ENCODE measurements at regions not wholly inside any gene's neighbourhood (a gene's known extent, or its start where the extent isn't known, plus 50 kb on each side); places are given as distances from the start of the nearest gene placed in this dataset.
"Not testable (repeated sequence)": the region's sequence is repeated elsewhere in the genome, so short reads cannot be mapped to it uniquely, and the experiment has no call there.

DNA sequence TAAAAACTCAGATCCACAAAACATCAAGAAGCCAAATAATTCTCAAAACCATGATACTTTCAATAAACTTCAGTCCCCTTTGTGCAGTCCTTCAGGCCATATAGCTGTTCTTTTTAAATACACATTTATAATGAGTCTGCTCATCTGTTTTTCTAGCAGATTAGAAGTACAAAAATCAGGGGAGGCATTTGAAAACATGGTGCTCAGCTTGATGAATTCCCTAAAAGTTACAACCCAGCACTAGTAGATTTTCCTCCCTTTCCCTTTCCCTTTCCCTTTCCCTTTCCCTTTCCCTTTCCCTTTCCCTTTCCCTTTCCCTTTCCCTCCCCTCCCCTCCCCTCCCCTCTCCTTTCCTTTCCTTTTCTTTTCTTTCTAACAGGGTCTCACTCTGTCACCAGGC, 884.6 kb upstream of the AMELY start:
- DNase-seq, result no peak

DNA sequence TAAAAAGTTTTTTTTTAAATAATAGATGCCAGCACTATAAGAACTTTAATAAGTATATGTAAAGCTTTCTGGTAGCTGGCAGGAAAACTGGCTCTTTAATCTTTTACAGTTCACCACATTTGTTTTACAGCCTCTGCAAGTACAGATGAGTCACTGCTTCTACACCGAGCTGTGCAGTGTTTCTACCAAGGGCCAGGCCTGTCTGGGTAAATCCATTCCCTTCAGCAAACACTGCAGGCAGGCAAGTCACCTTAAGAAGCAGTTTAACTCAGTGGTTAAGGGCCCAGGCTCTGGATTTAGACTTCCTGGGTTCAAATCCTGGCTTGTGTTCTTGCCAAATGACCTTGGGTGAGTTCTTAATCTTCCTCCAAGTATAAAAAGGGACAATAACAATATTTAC, 882.9 kb upstream of the AMELY start:
- DNase-seq, result no peak

DNA sequence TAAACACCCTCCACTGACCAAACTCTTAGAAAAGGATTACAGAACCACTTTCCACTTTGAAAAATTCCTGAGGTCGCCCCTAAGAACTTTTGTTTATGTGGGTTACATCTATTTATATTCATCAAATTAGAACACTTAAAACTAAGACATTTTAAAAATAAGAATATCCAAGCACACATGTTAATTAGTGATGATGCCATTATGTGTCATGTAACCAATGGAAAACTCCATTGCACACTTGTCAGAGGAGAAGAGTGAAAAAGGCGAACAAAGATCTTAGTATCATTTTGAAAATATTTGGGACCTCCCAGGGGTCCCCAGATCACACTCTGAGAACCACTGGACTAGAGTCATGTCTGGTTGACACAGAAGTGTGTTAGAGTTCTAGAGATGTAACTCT, 882.4 kb upstream of the AMELY start:
- DNase-seq, result no peak

DNA sequence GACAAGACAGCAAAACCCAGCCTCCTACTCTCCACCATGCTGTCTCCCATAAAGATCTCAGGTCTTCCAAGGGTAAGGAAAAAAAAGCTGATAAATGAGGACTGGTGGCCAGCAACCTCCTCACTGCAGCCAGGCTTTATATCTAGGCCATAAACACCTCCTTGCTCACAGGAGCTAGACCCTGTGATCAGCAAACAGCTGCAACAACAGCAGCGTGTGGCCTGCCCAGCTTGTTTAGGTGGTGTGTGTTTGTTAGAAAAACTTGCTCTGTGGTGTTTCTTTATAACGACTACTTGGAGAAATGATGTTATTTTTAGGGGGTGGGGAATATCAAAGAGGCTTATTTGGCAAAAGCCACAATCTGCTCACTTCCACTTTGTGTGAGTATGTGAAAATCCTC, 880.9 kb upstream of the AMELY start:
- DNase-seq, result no peak

DNA sequence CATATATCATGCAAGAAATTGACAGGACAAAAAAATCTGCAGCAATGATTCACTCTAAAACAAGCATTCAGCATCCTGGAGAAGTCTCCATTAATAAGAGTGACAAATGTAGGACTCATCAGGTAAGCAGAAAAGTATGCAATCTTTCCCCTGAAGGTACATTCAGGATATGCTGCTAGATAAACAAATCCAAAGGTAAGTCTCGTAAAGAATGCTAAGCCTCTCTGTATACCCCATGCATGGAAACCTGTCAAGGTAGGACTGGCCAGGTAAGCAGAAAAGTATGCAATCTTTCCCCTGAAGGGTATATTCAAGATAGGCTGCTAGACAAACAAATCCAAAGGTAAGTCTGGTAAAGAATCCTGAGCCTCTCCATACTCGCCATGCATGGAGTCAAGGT, 869.9 kb upstream of the AMELY start:
- DNase-seq, result no peak

DNA sequence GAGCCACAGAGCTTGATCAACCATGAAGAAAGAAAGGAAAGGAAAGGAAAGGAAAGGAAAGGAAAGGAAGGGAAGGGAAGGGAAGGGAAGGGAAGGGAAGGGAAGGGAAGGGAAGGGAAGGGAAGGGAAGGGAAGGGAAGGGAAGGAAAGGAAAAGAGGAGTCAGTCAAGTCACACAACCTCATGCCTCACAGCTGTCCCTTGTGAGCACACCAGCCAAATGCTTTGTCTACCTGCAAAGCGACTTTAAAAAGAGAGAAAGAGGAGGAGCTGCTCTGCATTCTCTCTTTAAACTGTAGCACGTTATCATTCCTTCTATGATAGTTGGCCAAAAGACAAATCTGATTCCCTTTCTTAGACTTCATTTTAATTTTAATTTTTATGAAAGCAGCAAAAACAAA, 863.9 kb upstream of the AMELY start:
- not testable (repeated sequence) for DNase-seq

DNA sequence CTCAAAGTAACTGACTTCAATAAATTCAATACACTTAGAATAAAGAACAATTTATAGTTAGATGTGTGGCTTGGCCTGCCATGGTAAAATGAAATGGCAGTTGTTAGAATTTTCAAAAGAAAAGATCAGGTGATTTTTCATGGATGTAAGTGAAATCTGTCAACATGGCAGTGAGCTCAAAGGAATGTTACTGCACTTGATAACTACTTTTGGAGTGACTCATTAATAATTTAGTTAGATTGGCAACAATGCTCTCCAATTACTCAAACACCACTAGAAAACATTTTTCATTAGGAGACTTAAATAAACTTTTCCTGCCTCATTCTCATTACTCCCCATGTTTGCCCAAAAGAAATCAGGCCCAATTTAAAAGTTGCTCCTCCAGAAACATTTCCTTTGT, 860.2 kb upstream of the AMELY start:
- no peak for DNase-seq

DNA sequence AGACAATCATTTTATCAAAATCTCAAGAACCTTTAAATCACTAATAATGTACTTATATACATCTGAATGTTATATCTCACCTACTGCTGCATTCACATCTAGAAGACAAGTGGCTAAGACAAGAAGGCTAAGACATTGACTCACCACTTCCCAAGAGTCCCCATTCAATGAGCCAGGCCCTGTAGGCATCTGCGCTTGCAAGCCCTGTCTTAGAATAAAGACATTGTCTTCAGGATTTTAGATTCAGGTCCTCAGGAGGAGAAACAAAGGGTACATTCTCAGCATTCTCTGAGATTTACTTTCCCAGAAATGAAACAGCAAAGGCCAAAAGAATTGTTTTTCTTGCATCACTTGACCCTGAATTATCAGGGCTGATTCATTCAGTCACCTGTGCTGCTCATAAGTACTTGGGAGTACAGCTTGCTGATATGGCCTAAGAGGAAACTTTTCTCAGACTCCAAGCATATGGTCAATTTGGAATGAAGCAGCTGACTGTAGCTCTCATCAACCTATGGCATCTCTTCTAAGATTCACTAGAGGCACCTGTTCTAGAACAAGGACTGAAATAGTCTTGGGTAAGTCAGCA, 858.3 kb upstream of the AMELY start:
- no peak for DNase-seq

DNA sequence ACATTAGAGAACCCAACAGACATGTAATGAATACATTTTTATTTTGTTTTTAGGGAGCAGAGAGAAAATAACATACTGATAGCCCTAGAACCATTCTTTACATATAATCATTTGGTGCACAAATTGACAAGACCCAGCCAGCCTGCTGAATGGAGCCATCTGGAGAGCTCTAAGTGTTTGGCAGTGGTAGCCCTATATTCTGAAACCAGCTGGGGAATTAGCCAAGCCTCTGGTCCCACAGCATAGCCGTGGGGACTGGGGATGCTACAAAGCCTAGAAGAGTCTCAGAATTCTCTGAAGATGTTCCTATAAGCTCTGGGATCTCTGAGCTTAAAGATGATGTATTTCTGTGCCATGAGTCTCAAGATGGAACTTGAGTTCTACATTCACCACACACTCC, 857.3 kb upstream of the AMELY start:
- no peak for DNase-seq

DNA sequence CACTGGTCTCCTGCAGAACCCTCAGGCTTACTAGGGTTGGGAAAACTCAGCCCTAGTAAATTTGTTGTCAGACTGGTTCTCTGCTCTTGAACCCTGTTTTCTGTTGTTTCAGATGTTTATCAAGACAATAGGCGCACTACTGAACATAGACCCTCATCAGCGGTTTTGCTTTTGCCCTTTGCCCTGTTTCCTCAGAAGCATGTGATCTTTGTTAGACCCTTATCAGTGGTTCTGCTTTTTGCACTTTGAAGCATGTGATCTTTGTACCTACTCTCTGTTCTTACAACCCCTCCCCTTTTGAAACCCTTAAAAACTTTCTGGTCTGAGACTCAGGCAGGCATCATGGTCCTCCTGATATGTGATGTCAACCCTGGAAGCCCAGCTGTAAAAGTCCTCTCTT, 842.2 kb upstream of the AMELY start:
- no peak for DNase-seq

DNA sequence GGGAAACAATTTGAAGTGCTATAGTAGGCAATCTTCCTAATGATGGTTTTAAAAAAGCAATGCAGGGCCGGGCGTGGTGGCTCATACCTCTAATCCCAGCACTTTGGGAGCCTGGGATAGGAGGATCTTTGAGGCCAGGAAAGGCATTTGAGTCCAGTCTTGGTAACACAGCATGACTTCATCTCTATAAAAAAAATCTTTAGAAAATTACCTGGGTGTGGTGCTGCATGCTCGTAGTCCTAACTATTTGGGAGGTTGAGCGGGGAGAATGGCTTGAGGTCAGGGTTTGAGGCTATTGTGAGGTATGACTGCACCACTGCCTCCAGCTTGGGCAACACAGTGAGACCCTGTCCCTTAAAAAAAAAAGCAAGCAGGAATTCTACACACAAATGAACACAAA, 835.2 kb upstream of the AMELY start:
- DNase-seq, result no peak

DNA sequence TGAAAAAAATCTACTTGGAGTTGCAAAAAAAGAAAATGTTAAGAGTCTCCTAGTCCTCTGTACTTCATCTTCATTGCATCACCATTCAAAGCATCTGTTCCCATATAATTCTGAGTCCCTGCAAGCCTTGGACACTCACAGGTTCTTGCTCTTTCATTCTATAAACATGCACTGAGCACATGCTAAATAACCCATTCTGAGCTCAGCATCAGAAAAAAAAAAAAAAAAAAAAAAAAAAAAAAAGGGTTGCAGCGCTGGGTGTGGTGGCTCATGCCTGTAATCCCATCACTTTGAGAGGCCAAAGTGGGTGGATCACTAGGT, 834.0 kb upstream of the AMELY start:
- no peak for DNase-seq

DNA sequence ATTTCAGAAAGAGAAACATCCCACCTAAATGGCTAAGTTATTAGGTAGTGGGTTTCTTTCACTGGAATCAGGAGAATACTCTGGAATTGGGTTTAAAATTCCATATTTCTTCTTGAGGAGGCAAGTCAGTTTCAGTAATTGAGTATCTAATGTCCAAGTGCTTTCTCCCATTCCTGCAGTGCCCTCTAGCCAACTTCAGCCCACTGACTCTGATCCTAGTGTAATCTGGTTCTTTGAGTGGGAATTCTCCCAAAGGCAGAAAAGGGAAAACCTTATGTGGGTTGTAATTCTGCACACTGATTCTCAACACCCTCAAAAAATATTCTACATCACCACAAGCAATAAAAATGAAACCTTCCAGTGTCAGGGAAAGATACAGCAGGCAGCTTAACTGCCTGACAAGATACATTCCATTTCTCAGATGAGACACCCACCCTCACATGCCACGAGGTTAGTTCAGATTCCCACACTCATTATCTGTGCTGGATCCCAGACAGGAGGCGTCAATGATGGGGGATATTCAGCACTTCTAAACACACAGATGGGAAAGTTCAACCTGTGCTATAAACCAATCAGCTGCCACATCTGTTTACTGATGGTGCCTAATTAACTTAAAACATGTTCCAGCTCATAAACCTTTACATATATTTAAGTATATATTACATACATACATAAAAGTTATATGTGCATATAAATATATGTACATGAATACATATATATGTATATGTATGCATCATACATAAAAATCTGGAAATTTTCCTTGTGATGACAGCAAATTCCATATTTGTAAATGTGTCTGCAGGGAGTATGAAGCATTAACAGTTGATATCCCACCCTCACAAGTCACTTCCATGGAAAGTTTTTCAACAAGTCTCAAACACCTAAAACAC, 833.4 kb upstream of the AMELY start:
- DNase-seq, result no peak

DNA sequence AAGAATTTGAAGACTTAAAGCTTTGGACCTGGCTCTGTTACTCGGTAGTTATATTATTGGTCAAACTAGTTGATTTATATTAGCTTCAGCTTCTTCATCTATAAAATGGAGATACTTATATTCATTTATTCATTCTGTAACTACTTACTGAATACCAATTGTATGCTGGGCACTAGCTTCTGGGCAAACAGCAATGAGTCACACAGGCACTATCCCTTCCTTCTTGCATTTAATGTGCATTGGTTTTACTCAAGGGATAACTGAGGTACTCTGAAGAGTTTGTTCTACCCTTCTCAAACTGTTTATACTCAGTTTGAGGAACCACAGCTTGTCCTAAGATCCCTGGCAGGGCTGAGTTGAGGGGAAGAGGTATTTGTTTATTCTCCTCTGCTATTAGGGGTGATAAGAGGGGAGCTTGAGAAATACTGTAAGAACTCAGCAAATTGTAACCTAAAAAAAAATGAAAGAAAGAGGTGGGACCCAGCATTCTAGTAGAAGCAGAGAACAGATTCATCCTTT, 825.4 kb upstream of the AMELY start:
- DNase-seq, result no peak

DNA sequence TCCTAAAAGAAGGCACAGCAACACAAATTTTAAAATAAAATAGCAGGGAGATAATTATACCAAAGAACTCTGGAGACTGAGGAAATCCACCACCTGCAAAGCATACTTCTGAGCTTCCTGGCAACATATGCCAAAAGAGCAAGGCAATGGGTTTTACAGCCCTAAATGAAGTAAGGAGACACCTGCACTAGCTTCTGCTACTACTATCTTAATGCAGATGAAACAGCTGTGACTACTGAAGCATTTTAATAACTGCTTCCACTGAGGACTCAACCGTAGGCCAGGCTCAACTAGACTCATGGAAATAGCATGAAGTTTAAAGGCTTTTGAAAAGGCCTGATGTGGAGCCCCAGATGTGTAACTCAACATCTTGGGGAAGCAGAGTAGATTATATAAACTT, 820.1 kb upstream of the AMELY start:
- DNase-seq, result peak; percentile 0

DNA sequence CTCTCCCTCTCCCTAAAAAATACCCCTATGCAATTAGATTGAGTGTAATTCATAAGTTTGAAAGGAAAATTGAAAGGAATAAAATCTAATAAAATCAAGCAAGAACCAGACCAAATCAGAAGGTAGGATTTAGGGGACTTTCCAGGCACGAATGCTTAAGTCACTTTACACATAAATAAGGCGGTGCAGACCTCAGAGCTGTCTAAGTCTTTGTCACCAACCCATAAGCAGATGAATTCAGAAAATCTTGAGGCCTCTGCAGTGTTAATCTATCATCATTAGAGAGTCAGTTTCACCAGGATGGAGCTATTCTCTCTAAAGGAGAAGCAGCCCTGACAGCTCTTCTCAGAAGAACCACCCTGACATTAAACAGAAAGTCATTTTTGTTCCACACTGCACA, 819.1 kb upstream of the AMELY start:
- DNase-seq, result no peak

DNA sequence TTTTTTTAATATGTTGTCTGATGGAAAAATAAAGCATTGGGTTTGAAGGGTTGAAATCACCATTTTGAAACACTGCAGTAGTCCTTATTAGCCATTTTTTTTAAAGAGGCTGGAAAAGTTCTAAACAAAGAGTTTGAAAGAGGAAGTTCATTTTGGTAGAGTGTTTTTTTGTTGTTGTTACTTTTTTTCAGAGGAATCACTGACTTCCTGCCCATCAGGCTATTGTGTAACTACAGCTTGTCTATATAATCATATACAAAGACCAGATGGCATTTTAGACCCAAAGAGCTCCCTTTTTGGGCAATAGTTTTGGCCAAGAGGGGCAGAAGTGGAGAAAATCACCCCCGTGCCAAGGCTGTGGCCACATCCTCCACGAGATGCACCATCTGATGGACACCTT, 818.5 kb upstream of the AMELY start:
- no peak for DNase-seq

DNA sequence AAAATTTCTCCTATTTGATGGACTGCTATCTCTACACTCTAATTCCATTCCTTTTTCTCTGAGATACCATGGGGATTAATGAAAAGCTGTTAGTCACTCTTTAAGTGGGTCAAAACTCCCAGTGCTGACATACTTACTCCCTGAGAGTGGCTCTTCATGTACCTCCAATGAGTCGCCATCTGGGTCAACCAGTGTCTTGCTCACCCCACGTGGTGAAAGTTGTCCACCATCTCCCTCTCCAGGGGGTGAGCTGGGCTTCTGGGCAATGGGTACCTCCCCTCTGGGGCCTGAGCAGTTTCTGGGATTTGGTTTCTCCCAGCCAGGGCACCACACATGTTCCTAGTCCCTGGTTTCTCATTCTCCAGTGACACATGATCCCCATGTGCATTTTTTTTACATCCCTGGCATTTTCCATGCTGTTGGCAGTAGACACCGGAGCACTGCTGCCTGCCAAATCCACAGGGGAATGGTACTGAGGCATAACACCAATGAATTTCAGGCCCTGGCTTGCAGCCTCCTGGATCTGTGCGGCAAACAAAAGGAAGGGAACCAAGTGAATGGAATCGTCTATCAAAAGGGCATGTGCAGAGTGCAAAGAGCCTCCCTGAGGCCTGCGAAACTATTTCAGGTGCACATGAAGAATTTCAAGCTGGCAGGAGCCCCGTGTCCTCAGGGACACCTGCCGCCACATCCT, 817.9 kb upstream of the AMELY start:
- DNase-seq, result no peak

DNA sequence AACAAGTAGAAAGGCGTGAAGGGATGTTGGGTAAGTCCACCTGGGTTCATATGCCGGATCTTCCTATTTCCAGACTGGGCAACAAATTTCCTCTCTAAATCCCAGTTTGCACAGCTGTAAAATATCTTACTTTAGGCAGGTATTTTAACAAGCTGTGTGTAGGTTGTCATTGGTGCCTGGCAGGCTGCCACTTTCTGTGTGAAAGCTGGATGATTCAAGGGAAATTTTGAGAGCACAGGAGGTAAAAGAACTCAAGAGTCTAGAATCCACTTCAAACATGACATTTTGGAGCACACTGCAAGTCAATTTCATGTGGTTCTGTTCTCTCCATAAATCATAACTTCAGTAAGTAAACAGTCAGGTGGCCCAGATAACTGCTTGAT, 817.4 kb upstream of the AMELY start:
- no peak for DNase-seq

DNA sequence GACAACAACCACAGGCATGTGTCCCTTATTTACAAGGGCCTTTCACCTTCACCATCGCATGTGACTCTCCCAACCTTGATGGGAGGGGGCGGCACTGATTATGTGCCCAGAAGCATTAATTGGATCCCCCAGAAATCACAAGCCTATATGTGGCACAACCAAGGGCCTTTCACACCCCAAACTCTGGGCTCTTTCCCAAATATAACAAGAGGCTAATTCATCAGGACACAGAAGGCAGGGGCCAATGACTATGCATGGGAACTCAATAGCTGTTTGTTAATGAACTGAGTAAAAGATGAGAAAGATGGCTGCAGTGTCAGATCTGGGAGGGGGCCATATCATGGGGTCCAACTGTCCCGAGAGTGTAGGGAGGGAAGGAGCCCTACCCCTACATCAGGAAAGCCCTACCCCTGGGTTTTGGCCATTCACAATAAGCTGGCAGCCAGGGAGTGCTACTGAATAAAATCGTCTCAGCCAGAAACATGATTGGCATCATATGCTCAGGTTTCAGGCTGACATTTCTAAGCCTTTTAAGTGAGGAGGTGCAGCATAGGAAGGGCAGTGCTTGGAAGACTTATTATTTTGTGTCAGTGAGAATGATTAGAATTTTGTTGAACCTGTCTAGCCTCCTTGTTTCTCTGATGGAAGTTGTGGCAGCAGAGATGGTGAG, 814.4 kb upstream of the AMELY start:
- no peak for DNase-seq

DNA sequence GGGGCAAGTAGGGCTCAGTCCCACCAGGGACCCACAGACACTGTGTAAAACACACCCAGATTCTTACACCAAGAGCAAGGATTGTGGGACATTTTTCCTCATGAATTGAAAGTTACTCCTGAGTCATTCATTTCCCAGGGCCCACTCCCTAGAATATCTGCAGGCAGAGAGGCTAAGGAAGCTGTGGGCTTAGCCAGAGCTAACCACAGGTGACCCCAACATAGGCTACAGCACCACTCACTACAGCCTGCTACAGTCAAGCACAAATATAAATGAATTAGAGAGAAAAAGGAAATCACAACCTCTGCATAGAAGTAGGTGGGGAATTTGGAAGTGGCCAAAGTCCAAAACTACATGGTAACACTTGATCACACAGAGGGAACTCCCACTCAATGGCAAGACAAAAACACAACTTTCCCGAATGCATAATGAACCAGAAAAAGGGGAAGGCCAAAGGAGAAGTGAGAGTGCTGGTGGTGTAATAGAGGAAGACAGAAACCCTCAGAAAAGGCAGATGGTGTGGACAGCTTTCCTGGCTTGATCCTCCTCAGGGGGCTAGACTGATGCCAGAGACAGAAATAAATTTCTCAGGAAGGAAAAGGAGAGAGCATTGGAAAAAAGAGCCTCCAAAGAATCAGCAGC, 812.6 kb upstream of the AMELY start:
- no peak for DNase-seq

DNA sequence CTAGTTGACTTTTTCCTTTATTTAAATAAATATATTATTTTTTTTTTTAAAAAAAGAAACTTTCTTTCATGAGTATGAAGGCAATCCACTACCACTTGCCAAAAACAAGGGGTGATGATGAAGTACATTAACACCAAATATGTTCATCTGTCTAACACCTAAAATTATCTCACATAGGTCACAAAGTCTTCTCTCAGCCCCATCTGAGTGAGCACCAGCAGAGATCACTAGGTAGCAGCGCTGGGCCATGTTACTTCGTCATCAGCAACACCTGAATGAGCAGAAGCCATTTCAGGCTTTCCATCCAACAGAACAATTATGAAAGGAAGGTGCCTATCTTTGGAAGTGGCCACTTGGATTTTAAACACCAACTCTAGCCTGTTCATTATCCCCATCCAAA, 811.6 kb upstream of the AMELY start:
- DNase-seq, result no peak

DNA sequence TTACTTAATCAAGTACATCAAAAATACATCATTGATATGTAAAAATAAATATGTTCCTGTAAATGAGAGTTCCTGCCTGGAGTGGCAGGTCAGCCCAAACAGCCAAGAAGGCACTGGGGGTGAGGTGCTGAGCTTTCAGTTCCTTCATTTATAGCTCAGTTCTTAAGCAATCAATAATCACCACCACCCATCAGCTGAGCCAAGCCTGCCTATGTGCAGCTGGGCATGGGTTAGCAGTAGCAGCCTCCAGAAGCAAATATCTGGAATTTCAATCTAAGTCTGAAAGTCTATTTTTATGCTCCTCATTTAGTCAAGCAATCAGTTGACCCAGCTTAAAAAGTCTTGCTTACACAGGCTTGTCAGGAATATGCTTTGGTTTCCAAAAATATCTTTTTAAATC, 811.0 kb upstream of the AMELY start:
- DNase-seq, result no peak
